Esophagus squamous epithelium (tissue), 5 donors: ENCODE measurements at regions not wholly inside any gene's neighbourhood (a gene's known extent, or its start where the extent isn't known, plus 50 kb on each side); places are given as distances from the start of the nearest gene placed in this dataset.

Experiments
- DNase-seq: peaks from one replicate; lab custom pipeline; 2025; lab: John Stamatoyannopoulos, UW
- H3K27ac ChIP-seq, 4 donors: fragments of 200-600 bp; sonication (generic); one replicate each; pipeline ENCODE4 v1.5.1; 2016 to 2019; ENCODE audit warnings: mild to moderate bottlenecking in 1 of 4
- H3K27me3 ChIP-seq, 4 donors: fragments of 200-600 bp; sonication (generic); 1 replicate in 3 of 4; 2 replicates in 1 of 4; pipeline versions ENCODE4 v1.5.1 to v1.6.0; 2017 to 2021; ENCODE audit warnings: antibody characterized with exemption in 1 of 4
- H3K36me3 ChIP-seq, 3 donors: fragments of 200-600 bp; sonication (generic); one replicate each; pipeline ENCODE4 v1.5.1; 2016 to 2019
- H3K4me1 ChIP-seq, 3 donors: fragments of 200-600 bp; sonication (generic); one replicate each; pipeline ENCODE4 v1.5.1; 2017 to 2019
- H3K4me3 ChIP-seq, 4 donors: fragments of 200-600 bp; sonication (generic); 1 replicate in 3 of 4; 2 replicates in 1 of 4; pipeline ENCODE4 v1.5.1; 2016 to 2019; ENCODE audit warnings: mild to moderate bottlenecking in 2 of 4, moderate library complexity in 1 of 4
- H3K9me3 ChIP-seq, 3 donors: fragments of 200-600 bp; sonication (generic); one replicate each; pipeline ENCODE4 v1.5.1; 2016 to 2019
- CTCF ChIP-seq, 6 experiments: fragments of 450-650 bp in 4 of 6; fragments of 200-600 bp in 2 of 6; sonication (generic) in 2 of 6; IDR thresholded peaks; one replicate each; pipeline ENCODE4 v1.5.1; 2016 to 2019; ENCODE audit warnings: antibody characterized with exemption in 6 of 6, mild to moderate bottlenecking in 4 of 6, moderate library complexity in 4 of 6
- POLR2A ChIP-seq, 4 donors: fragments of 450-650 bp; IDR thresholded peaks; one replicate each; pipeline ENCODE4 v1.6.1; 2017; ENCODE audit warnings: antibody characterized with exemption in 4 of 4, mild to moderate bottlenecking in 4 of 4, moderate library complexity in 3 of 4
- WGBS, 2 donors: methylation state at CpG; one replicate each; pipeline ENCODE4 v1.1.5; 2018; 5-methylcytosine and 5-hydroxymethylcytosine counted together
- intact Hi-C: fragments of 100-400 bp; cut with DNase I; formaldehyde crosslinking; loops from one replicate; pipeline ENCODE4 v1.15.0; 2022
- small RNA-seq, 4 donors: library from RNA; depleted of rRNA; stranded (forward); fragments of <200 nt; gene quantifications; one replicate each; pipeline ENCODE3, GENCODE V24; 2016
- donor health status: DM: yes; HTN: yes; CAD: no.

GRCh38 chr2:237033536-237034060, 52.1 kb upstream of the COPS8 start:
- DNase-seq: no peak
- H3K4me1 ChIP-seq: no peaks in the 10 kb centered on the region
- intact Hi-C loops: no loop called here
- WGBS, 2 donors: 77 to 82% methylated on average over 2 to 3 of the region's 3 CpGs
- no peak overlapping the region for H3K4me3 ChIP-seq
- no peak for TF ChIP-seq CTCF (IDR thresholded peaks at IDR 0.05)
- TF ChIP-seq POLR2A (IDR thresholded peaks at IDR 0.05): no peak
- no peak overlapping the region for H3K27ac ChIP-seq
- H3K36me3 ChIP-seq: no peaks in the 10 kb centered on the region
- H3K9me3 ChIP-seq: no peaks in the 10 kb centered on the region
- no peaks in the 10 kb centered on the region for H3K27me3 ChIP-seq

GRCh38 chr2:237035781-237036475, 49.8 kb upstream of the COPS8 start:
- Histone ChIP-seq H3K4me3 (no peak overlapping the region), H3K9me3 (no peaks in the 10 kb centered on the region), H3K4me1 (no peaks in the 10 kb centered on the region), H3K27me3 (no peaks in the 10 kb centered on the region), H3K27ac (no peak overlapping the region), H3K36me3 (no peaks in the 10 kb centered on the region)
- intact Hi-C loops: no loop called here
- DNase-seq: no peak
- no peak for TF ChIP-seq POLR2A (IDR thresholded peaks at IDR 0.05)
- TF ChIP-seq CTCF (IDR thresholded peaks at IDR 0.05): no peak
- WGBS, 2 donors: 78 to 81% methylated on average over 10 of the region's 10 CpGs

Small RNA genes lying in the stretch of these regions (small RNA-seq; reads per million reads assigned to genes)
- gene RNU6-1051P: 0 reads per million in 4 donors
